ENCODE measurements at regions not wholly inside any gene's neighbourhood (a gene's known extent, or its start where the extent isn't known, plus 50 kb on each side); places are given as distances from the start of the nearest gene placed in this dataset.

DNA sequence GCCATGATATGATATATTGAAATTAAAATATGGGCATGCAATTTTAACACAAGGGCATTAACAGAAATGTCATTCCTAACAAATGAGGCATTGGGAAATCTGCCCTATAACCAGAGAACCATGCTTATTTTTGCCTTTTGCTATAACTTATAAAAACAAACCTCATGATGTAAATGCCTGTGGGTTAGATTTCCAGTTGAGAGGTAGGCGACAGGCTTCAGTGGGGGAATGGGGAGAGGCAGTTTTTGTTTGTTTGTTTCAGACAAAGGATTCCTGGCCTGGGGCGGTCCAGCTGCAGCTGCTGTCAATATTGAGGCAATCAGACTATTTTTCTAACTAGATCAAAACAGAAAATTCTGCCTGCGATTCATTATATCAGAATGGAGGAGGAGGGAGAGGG lies 490.4 kb upstream of the CFAP20DC start:
- WGBS, result 58% methylated on average over 2 of the region's 3 CpGs
- no peak overlapping the region for H3K27ac ChIP-seq (ENCODE audit: low read depth, low read length)

DNA sequence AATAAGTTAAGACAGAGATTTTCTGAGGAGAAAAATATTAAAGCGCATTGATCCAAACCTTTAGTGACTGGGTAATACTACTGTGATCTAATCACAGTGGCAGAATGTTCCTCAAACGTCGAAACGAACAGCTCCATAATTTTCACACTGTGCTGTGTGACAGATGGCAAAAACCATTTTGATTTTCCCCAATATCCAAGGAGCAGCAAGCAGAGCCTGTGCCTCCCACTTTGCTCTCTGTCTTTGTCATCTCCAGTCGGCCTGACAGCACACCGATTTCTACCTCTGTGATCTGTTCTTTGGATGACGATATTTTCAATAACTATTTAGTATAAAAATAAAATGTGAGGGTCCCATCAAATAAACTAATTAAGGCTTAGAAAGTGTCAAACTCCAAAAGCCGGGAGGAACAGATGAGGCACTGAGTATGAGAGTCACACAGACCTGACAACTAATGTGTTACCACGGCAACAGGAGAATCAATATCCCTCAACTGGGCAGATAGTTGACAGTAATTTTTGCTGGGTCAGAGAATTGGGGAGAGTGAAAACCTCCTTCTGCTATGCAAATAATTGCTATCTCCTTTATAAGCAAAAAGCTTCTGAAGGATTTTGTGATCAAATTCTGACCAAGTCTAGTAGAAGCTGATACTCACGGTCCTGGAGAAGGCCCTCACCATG lies 489.1 kb upstream of the CFAP20DC start:
- Histone ChIP-seq H3K4me1 (ENCODE audit: insufficient read depth, low read length) (peaks cover 15% of the 10 kb centered on the region), H3K36me3 (ENCODE audit: insufficient read depth, low read length) (no peaks in the 10 kb centered on the region), H3K27ac (ENCODE audit: low read depth, low read length) (no peak overlapping the region), H3K4me3 (ENCODE audit: low read length) (no peak overlapping the region), H3K9me3 (ENCODE audit: insufficient read depth, low read depth, low read length) (no peaks in the 10 kb centered on the region), H3K9ac (ENCODE audit: low read depth, low read length) (no peak overlapping the region), H3K27me3 (ENCODE audit: insufficient read depth, low read length) (no peaks in the 10 kb centered on the region)
- WGBS, result 94% methylated on average over 9 of the region's 10 CpGs

More for the DNA sequence above, 490.4 kb upstream of the CFAP20DC start:
- Histone ChIP-seq H3K27me3 (ENCODE audit: insufficient read depth, low read length) (no peaks in the 10 kb centered on the region), H3K9ac (ENCODE audit: low read depth, low read length) (no peak overlapping the region), H3K9me3 (ENCODE audit: insufficient read depth, low read depth, low read length) (no peaks in the 10 kb centered on the region), H3K4me3 (ENCODE audit: low read length) (no peak overlapping the region), H3K4me1 (ENCODE audit: insufficient read depth, low read length) (peaks cover 15% of the 10 kb centered on the region), H3K36me3 (ENCODE audit: insufficient read depth, low read length) (no peaks in the 10 kb centered on the region)

DNA sequence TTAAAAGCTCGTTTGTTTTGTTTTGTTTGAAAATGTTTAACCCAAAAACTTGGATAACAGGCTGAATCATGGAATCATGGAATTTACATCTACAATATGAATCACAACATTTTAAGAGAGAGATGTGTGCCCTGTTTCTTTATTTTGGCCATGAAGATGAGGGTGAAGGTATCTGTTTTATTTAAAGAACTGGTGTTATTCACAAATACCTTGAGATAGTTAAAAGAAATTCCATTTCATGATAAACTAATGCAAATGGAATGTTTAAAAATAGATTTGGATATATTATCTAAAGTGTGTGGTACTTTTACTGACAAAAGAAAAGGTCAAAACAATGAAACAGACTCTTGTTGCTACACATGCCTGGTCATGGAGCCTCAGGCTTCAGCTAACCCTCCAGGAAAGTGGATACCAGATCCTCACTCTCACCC lies 486.0 kb upstream of the CFAP20DC start:
- H3K36me3 ChIP-seq (ENCODE audit: insufficient read depth, low read length), result no peaks in the 10 kb centered on the region
- no peaks in the 10 kb centered on the region for H3K9me3 ChIP-seq (ENCODE audit: insufficient read depth, low read depth, low read length)
- H3K4me1 ChIP-seq (ENCODE audit: insufficient read depth, low read length), result peaks cover 10% of the 10 kb centered on the region
- no peak overlapping the region for H3K9ac ChIP-seq (ENCODE audit: low read depth, low read length)
- H3K4me3 ChIP-seq (ENCODE audit: low read length), result no peak overlapping the region
- no peak overlapping the region for H3K27ac ChIP-seq (ENCODE audit: low read depth, low read length)
- 73% methylated on average over 1 of the region's 1 CpG for WGBS
- H3K27me3 ChIP-seq (ENCODE audit: insufficient read depth, low read length), result no peaks in the 10 kb centered on the region

DNA sequence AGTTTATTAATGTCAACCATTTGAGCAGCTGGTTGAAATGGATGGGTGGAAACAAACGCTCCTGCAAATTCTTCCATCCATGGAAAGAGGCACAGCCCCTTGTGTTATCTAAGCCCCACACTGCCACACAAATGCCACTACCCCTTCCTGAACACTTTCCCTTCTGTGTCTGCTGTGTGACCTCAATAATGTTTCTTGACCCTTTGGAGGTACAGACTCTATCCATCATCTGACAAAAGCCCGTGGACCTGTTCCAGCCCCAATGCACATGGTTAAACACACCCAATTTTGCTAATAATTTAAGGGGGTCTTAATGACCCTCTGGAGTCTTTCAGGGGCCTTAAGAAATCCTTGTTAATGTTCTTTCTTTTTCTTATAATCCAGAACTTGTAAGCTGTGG lies 482.2 kb upstream of the CFAP20DC start:
- H3K36me3 ChIP-seq (ENCODE audit: insufficient read depth, low read length), result no peaks in the 10 kb centered on the region
- H3K9ac ChIP-seq (ENCODE audit: low read depth, low read length), result no peak overlapping the region
- WGBS, result 100% methylated on average over 2 of the region's 2 CpGs
- no peaks in the 10 kb centered on the region for H3K27me3 ChIP-seq (ENCODE audit: insufficient read depth, low read length)
- H3K9me3 ChIP-seq (ENCODE audit: insufficient read depth, low read depth, low read length), result no peaks in the 10 kb centered on the region
- no peak overlapping the region for H3K27ac ChIP-seq (ENCODE audit: low read depth, low read length)
- no peaks in the 10 kb centered on the region for H3K4me1 ChIP-seq (ENCODE audit: insufficient read depth, low read length)
- H3K4me3 ChIP-seq (ENCODE audit: low read length), result no peak overlapping the region

DNA sequence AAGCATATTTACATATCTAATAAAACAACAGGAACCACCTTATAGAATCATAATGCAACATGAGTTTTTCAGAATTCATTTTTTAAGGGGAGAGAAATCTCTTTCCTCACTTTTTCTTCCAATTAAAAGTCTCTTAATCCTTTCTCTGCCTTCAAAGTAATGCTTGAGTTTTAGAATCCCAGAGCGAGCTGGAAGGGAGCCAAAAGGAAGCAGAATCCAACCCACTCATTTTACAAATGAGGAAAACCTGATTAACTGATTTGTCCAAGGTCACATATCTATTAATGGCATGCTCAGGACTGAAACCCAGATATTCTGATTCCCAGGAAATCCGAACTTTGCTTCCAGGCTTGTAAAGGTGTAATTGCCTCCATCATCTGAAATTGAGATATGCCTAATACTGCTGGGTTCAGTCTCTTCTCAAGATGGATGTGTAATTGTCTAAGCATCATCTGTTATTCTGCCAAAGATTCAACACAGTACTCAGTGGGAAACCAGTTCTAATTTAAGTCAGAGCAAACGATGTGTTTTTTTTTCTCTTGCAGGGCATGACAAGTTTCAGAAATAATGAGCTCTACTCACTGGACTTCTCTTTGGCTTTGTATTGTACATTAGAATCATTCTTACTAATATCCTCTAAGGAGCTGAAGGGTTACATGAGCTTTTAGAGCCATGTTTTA lies 481.4 kb upstream of the CFAP20DC start:
- WGBS, result 93% methylated on average over 3 of the region's 3 CpGs
- H3K9me3 ChIP-seq (ENCODE audit: insufficient read depth, low read depth, low read length), result no peaks in the 10 kb centered on the region
- no peaks in the 10 kb centered on the region for H3K4me1 ChIP-seq (ENCODE audit: insufficient read depth, low read length)

DNA sequence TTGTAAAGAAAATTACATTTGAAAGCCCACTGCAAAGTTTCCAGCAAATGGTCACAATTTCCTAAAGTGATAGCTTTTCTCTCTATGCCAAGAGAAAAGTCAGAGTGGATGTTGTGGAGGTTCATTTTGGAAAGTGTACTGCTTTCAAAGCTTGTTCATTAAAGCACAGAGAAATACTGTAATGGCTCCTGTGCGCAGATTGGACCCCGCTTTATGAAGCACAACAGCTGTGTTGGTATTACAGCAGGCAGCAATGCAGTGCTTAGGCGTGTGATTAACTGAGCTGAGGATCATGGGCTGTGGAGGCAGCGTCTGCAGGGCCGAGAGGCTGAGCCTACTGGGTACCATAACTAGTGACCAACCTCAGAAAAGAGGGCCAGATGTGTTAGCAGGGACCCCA lies 478.4 kb upstream of the CFAP20DC start:
- no peaks in the 10 kb centered on the region for H3K27me3 ChIP-seq (ENCODE audit: insufficient read depth, low read length)
- no peak overlapping the region for H3K27ac ChIP-seq (ENCODE audit: low read depth, low read length)
- WGBS, result 95% methylated on average over 5 of the region's 5 CpGs
- H3K4me3 ChIP-seq (ENCODE audit: low read length), result no peak overlapping the region
- no peak overlapping the region for H3K9ac ChIP-seq (ENCODE audit: low read depth, low read length)
- no peaks in the 10 kb centered on the region for H3K4me1 ChIP-seq (ENCODE audit: insufficient read depth, low read length)
- no peaks in the 10 kb centered on the region for H3K36me3 ChIP-seq (ENCODE audit: insufficient read depth, low read length)
- no peaks in the 10 kb centered on the region for H3K9me3 ChIP-seq (ENCODE audit: insufficient read depth, low read depth, low read length)

More for the DNA sequence above, 481.4 kb upstream of the CFAP20DC start:
- Histone ChIP-seq H3K36me3 (ENCODE audit: insufficient read depth, low read length) (no peaks in the 10 kb centered on the region), H3K4me3 (ENCODE audit: low read length) (no peak overlapping the region), H3K9ac (ENCODE audit: low read depth, low read length) (no peak overlapping the region), H3K27ac (ENCODE audit: low read depth, low read length) (no peak overlapping the region), H3K27me3 (ENCODE audit: insufficient read depth, low read length) (no peaks in the 10 kb centered on the region)

DNA sequence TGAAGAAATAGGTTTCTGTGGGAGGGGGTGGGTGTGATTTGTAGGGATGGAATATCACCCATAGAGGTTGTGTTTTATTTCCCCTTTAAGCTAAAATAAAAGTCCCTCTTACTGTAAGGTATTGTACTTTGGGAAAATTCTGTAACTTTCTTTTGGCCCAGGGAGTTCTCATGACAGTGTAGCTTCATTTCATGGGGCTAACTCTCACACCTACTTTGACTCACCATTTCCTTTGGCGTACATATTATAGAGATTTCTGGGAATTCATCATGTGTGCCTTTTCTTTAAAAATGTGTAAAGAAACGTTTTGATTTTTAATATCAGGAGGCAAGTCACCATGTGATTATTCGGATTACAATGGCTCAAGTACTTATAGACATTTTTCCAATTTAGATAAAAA lies 477.7 kb upstream of the CFAP20DC start:
- Histone ChIP-seq H3K9me3 (ENCODE audit: insufficient read depth, low read depth, low read length) (no peaks in the 10 kb centered on the region), H3K9ac (ENCODE audit: low read depth, low read length) (no peak overlapping the region), H3K27ac (ENCODE audit: low read depth, low read length) (no peak overlapping the region), H3K4me1 (ENCODE audit: insufficient read depth, low read length) (no peaks in the 10 kb centered on the region), H3K27me3 (ENCODE audit: insufficient read depth, low read length) (no peaks in the 10 kb centered on the region), H3K36me3 (ENCODE audit: insufficient read depth, low read length) (no peaks in the 10 kb centered on the region), H3K4me3 (ENCODE audit: low read length) (no peak overlapping the region)
- 100% methylated on average over 2 of the region's 3 CpGs for WGBS

DNA sequence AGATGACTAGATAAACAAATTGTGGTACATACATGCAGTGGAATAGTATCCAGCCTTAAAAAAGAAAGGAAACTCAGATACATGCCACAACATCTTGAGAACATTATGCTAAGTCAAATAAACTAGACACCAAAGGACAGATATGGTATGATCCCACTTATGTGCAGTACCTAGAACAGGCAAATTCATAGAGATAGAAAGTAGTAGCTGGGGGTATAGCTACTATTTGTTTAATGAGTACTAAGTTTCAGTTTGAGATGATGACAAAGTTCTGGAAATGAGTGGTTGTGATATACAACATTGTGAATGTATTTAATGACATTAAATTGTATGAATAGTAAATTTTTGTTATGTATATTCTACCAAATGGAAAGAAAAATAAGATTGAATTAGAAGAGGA lies 477.2 kb upstream of the CFAP20DC start:
- no peaks in the 10 kb centered on the region for H3K27me3 ChIP-seq (ENCODE audit: insufficient read depth, low read length)
- no peak overlapping the region for H3K9ac ChIP-seq (ENCODE audit: low read depth, low read length)
- no peaks in the 10 kb centered on the region for H3K9me3 ChIP-seq (ENCODE audit: insufficient read depth, low read depth, low read length)
- no peaks in the 10 kb centered on the region for H3K36me3 ChIP-seq (ENCODE audit: insufficient read depth, low read length)
- no peak overlapping the region for H3K27ac ChIP-seq (ENCODE audit: low read depth, low read length)
- no peaks in the 10 kb centered on the region for H3K4me1 ChIP-seq (ENCODE audit: insufficient read depth, low read length)
- no peak overlapping the region for H3K4me3 ChIP-seq (ENCODE audit: low read length)

DNA sequence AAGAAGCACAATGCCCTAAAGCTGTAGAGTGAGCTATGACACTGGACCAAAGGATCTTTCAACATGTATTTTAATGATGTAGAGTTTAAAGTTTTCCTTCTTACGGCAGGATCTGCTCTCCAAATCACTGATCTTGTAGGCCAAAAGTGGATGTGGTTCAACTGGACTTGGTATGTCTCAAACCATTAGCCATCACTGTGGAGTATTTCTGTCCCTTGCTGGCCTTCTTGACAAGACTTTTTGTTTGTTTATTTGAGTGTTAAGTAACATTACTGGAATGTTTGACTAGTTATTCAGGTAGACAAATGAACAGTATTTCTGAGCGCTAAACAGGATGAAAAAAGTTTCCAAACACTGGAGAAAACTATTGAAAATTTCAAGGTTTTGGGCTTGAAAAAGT lies 472.7 kb upstream of the CFAP20DC start:
- no peaks in the 10 kb centered on the region for H3K9me3 ChIP-seq (ENCODE audit: insufficient read depth, low read depth, low read length)
- no peaks in the 10 kb centered on the region for H3K36me3 ChIP-seq (ENCODE audit: insufficient read depth, low read length)
- H3K27ac ChIP-seq (ENCODE audit: low read depth, low read length), result no peak overlapping the region
- H3K4me1 ChIP-seq (ENCODE audit: insufficient read depth, low read length), result no peaks in the 10 kb centered on the region
- H3K27me3 ChIP-seq (ENCODE audit: insufficient read depth, low read length), result no peaks in the 10 kb centered on the region
- no peak overlapping the region for H3K4me3 ChIP-seq (ENCODE audit: low read length)
- no peak overlapping the region for H3K9ac ChIP-seq (ENCODE audit: low read depth, low read length)
- 93% methylated on average over 2 of the region's 2 CpGs for WGBS

DNA sequence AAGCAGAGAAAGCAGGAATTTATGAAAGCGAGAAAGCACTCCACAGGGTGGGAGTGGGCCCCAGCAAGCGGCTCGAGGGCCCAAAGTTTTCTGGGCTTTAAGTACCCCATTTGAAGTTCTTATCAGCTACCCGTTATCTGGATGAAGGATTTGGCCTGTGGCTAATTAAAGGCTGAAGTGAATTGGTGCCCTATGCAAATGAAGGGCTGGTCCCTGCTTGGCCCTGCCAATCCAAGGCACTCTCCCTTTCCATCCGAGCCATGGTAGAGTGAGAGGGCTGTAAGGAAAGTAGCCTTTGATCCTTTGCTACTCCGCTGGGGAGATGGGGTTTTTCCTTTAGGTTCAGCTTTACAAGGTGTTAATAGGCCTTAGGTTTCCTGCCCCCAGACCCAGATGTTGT lies 469.3 kb upstream of the CFAP20DC start:
- Histone ChIP-seq H3K27me3 (ENCODE audit: insufficient read depth, low read length) (no peaks in the 10 kb centered on the region), H3K9ac (ENCODE audit: low read depth, low read length) (no peak overlapping the region), H3K27ac (ENCODE audit: low read depth, low read length) (no peak overlapping the region), H3K4me1 (ENCODE audit: insufficient read depth, low read length) (peaks cover 8% of the 10 kb centered on the region; the same call in 1 of the 2 replicates), H3K4me3 (ENCODE audit: low read length) (no peak overlapping the region), H3K9me3 (ENCODE audit: insufficient read depth, low read depth, low read length) (no peaks in the 10 kb centered on the region), H3K36me3 (ENCODE audit: insufficient read depth, low read length) (no peaks in the 10 kb centered on the region)
- 81% methylated on average over 6 of the region's 6 CpGs for WGBS

DNA sequence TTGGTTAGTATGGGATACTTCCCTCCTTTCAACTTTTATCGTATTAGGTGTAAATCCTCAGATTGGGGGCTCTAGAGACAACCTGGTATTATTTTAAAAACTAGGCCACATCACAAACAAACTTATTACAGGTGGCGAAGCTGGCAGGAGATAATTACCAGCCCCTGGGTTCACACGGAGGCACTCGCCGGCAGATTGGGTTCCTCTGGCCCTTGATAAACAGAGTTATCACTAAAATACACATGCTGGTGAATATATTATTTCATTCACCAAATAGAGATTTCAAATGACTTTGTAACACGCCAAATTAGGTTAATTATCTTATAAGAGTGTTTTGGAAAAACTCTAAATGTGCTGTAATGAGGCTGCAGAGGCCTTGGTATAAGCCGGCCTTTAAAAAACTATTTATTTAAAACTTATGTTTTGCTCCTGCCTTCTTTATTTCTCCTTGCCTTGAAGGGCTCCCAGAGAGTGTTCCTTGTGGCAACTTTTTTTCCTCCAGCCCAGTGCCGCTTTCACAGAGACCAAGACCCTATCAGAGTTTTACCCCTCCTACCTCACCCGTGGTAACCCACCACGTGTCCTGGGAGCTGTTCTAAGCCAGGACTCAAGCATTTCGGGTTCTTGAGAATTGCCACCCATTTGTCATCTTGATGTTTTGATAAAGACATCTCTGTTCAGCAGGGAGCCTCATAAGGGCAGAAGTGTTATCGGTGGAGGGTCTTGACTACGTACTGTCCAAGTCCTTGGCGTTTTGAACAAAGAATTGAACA lies 468.6 kb upstream of the CFAP20DC start:
- 89% methylated on average over 14 of the region's 14 CpGs for WGBS

More for the DNA sequence above, 468.6 kb upstream of the CFAP20DC start:
- peaks cover 8% of the 10 kb centered on the region; the same call in 1 of the 2 replicates for H3K4me1 ChIP-seq (ENCODE audit: insufficient read depth, low read length)
- no peaks in the 10 kb centered on the region for H3K36me3 ChIP-seq (ENCODE audit: insufficient read depth, low read length)
- no peaks in the 10 kb centered on the region for H3K9me3 ChIP-seq (ENCODE audit: insufficient read depth, low read depth, low read length)
- H3K4me3 ChIP-seq (ENCODE audit: low read length), result no peak overlapping the region
- no peaks in the 10 kb centered on the region for H3K27me3 ChIP-seq (ENCODE audit: insufficient read depth, low read length)
- no peak overlapping the region for H3K27ac ChIP-seq (ENCODE audit: low read depth, low read length)
- H3K9ac ChIP-seq (ENCODE audit: low read depth, low read length), result no peak overlapping the region

Data from HUES64 (cell line).